HCT116 (cell line): ENCODE measurements at regions not wholly inside any gene's neighbourhood (a gene's known extent, or its start where the extent isn't known, plus 50 kb on each side); places are given as distances from the start of the nearest gene placed in this dataset.

Experiments
- ATAC-seq: fragments of 200-7000 bp; cut with Tn5 transposase; 2 replicates; pipeline ENCODE4 v1.9.1; 2020; ENCODE audit warnings: mild to moderate bottlenecking, moderate library complexity
- BruUV-seq: library from RNA; stranded (reverse); fragments of 400-500 nt; replicated peaks from 2 replicates; lab custom pipeline; 2021; lab: Mats Ljungman, UMichigan
- CTCF ChIA-PET: fragments of 300-600 bp; sonication (Branson Sonifier 250); formaldehyde crosslinking; loops from one replicate; lab custom pipeline; 2021; ENCODE audit warnings: antibody characterized with exemption; lab: Charles Lee
- POLR2A ChIA-PET: fragments of 300-600, 350-600 bp; sonication (Branson Sonifier 250); formaldehyde crosslinking; loops from one replicate; lab custom pipeline; 2021; ENCODE audit warnings: antibody characterized with exemption; lab: Charles Lee
- RAD21 ChIA-PET, 2 experiments: fragments of 300-600 bp; sonication (Branson Sonifier 250); formaldehyde crosslinking; loops; one replicate each; lab custom pipeline; 2023; ENCODE audit warnings: low total read pairs in 2 of 2; ENCODE audit not compliant: uncharacterized antibody in 2 of 2, unreplicated experiment in 2 of 2, low non-redundant PET in 1 of 2; lab: Charles Lee
- DNase-seq: peaks from one replicate; pipeline ENCODE4 v3.0.0-alpha.2; 2010; ENCODE audit warnings: low read depth, low spot score
- H2AFZ ChIP-seq: fragments of 200-600 bp; shearing (Covaris generic), sonication (generic); 2 replicates; pipeline ENCODE4 v1.6.1; 2017; ENCODE audit warnings: low read depth, mixed run types, mixed read lengths, antibody characterized with exemption, low read length; ENCODE audit not compliant: poor library complexity, severe bottlenecking
- H3K27ac ChIP-seq: 2 replicates; pipeline ENCODE4 v1.5.1; 2012; ENCODE audit warnings: low read depth, low read length
- H3K27me3 ChIP-seq: fragments of 200-600 bp; sonication (generic); 2 replicates; pipeline ENCODE4 v1.6.1; 2016; ENCODE audit warnings: mixed run types, low read length, mixed read lengths; ENCODE audit not compliant: insufficient read depth
- H3K36me3 ChIP-seq, 2 experiments: fragments of 200-500 bp in 1 of 2; fragments of 200-600 bp in 1 of 2; sonication (Bioruptor generic) in 1 of 2; sonication (generic) in 1 of 2; 2 replicates each; pipeline versions ENCODE4 v1.5.1 to v1.6.1; 2014 to 2016; ENCODE audit warnings: low read length in 2 of 2, inconsistent platforms in 1 of 2, mixed read lengths in 1 of 2, mixed run types in 1 of 2; ENCODE audit not compliant: insufficient read depth in 2 of 2, control insufficient read depth in 1 of 2
- H3K4me1 ChIP-seq, 2 experiments: fragments of 200-600 bp in 1 of 2; sonication (generic) in 1 of 2; 2 replicates each; pipeline versions ENCODE4 v1.5.1 to v1.6.1; 2012 to 2017; ENCODE audit warnings: low read length in 2 of 2, inconsistent platforms in 1 of 2, mild to moderate bottlenecking in 1 of 2, mixed read lengths in 1 of 2, mixed run types in 1 of 2, moderate library complexity in 1 of 2; ENCODE audit not compliant: insufficient read depth in 2 of 2, control insufficient read depth in 1 of 2
- H3K4me2 ChIP-seq: fragments of 200-600 bp; sonication (generic); 2 replicates; pipeline ENCODE4 v1.6.1; 2017; ENCODE audit warnings: mixed run types, low read length, mixed read lengths
- H3K4me3 ChIP-seq, 2 experiments: fragments of 200-600 bp in 1 of 2; sonication (generic) in 1 of 2; replicated peaks in 1 of 2; 2 replicates each; pipeline ENCODE4 v1.5.1; 2011 to 2016; ENCODE audit warnings: low read length in 2 of 2, control low read depth in 1 of 2, low read depth in 1 of 2, mild to moderate bottlenecking in 1 of 2, mixed read lengths in 1 of 2, mixed run types in 1 of 2
- H3K79me2 ChIP-seq: fragments of 200-600 bp; sonication (generic); 2 replicates; pipeline ENCODE4 v1.6.1; 2017; ENCODE audit warnings: mild to moderate bottlenecking, mixed run types, low read length, moderate library complexity, mixed read lengths; ENCODE audit not compliant: insufficient read depth
- H3K9ac ChIP-seq: fragments of 200-600 bp; sonication (generic); 2 replicates; pipeline ENCODE4 v1.6.1; 2016; ENCODE audit warnings: low read length, mixed read lengths
- H3K9me2 ChIP-seq: fragments of 200-600 bp; sonication (generic), shearing (Covaris generic); 2 replicates; pipeline ENCODE4 v1.6.1; 2017; ENCODE audit warnings: mixed run types, mild to moderate bottlenecking, moderate library complexity; ENCODE audit not compliant: insufficient read depth
- H3K9me3 ChIP-seq, 2 experiments: fragments of 200-500 bp in 1 of 2; fragments of 200-600 bp in 1 of 2; sonication (Bioruptor generic) in 1 of 2; sonication (generic) in 1 of 2; 2 replicates each; pipeline ENCODE4 v1.6.1; 2014 to 2017; ENCODE audit warnings: low read length in 2 of 2, mixed read lengths in 2 of 2, inconsistent platforms in 1 of 2, low read depth in 1 of 2, mild to moderate bottlenecking in 1 of 2, mixed run types in 1 of 2, moderate library complexity in 1 of 2; ENCODE audit not compliant: control insufficient read depth in 1 of 2, insufficient read depth in 1 of 2
- H4K20me1 ChIP-seq: fragments of 200-600 bp; sonication (generic), shearing (Covaris generic); 2 replicates; pipeline ENCODE4 v1.6.1; 2017; ENCODE audit warnings: mixed run types, mild to moderate bottlenecking, moderate library complexity; ENCODE audit not compliant: insufficient read depth
- ATF3 ChIP-seq: IDR thresholded peaks from 2 replicates; pipeline ENCODE4 v1.6.1; 2012
- CBX3 ChIP-seq: IDR thresholded peaks from 2 replicates; pipeline ENCODE4 v1.6.1; 2012; ENCODE audit warnings: low read depth
- CEBPB ChIP-seq: IDR thresholded peaks from 2 replicates; pipeline ENCODE4 v1.6.1; 2012; ENCODE audit warnings: low read depth
- CTCF ChIP-seq, 3 experiments: fragments of 200-600 bp in 1 of 3; sonication (generic) in 1 of 3; IDR thresholded peaks in 2 of 3; conservative IDR thresholded peaks in 1 of 3; 2 replicates each; pipeline ENCODE4 v1.5.1; 2012 to 2017; ENCODE audit warnings: low read depth in 2 of 3, low read length in 2 of 3, antibody characterized with exemption in 1 of 3, borderline replicate concordance in 1 of 3, control low read depth in 1 of 3, mild to moderate bottlenecking in 1 of 3, mixed read lengths in 1 of 3, mixed run types in 1 of 3, moderate library complexity in 1 of 3; ENCODE audit not compliant: insufficient read depth in 1 of 3
- ELF1 ChIP-seq: IDR thresholded peaks from 2 replicates; pipeline ENCODE4 v1.6.1; 2012; ENCODE audit warnings: low read depth, borderline replicate concordance
- EZH2 ChIP-seq: fragments of 200-600 bp; sonication (generic); IDR thresholded peaks from 2 replicates; pipeline ENCODE4 v1.6.1; 2017; ENCODE audit warnings: antibody characterized with exemption, mixed run types
- EZH2phosphoT487 ChIP-seq: fragments of 200-600 bp; IDR thresholded peaks from 2 replicates; pipeline ENCODE4 v1.6.1; 2018; ENCODE audit warnings: antibody characterized with exemption, borderline replicate concordance
- FOSL1 ChIP-seq: IDR thresholded peaks from 2 replicates; pipeline ENCODE4 v1.6.1; 2012; ENCODE audit warnings: low read depth
- JUND ChIP-seq: IDR thresholded peaks from 2 replicates; pipeline ENCODE4 v1.6.1; 2012
- POLR2A ChIP-seq: IDR thresholded peaks from 2 replicates; pipeline ENCODE4 v1.7.0; 2011; ENCODE audit warnings: borderline replicate concordance; ENCODE audit not compliant: insufficient read depth, insufficient read length; ENCODE audit errors: extremely low read depth
- POLR2AphosphoS5 ChIP-seq: IDR thresholded peaks from 2 replicates; pipeline ENCODE4 v1.6.1; 2011; ENCODE audit warnings: mild to moderate bottlenecking, low read depth, low read length, moderate library complexity
- REST ChIP-seq: IDR thresholded peaks from 2 replicates; pipeline ENCODE4 v1.6.1; 2012; ENCODE audit warnings: low read depth
- SP1 ChIP-seq: IDR thresholded peaks from 2 replicates; pipeline ENCODE4 v1.6.1; 2012; ENCODE audit warnings: low read depth
- ZFX ChIP-seq: fragments of 450-650 bp; IDR thresholded peaks from 2 replicates; pipeline ENCODE4 v1.6.1; 2017
- ZNF274 ChIP-seq: fragments of 200-500 bp; sonication (Bioruptor generic); IDR thresholded peaks from 2 replicates; pipeline ENCODE4 v1.6.1; 2014; ENCODE audit warnings: mild to moderate bottlenecking, low read depth, low read length, inconsistent platforms
- intact Hi-C: fragments of 100-400 bp; cut with micrococcal nuclease; formaldehyde crosslinking; loops from 2 replicates; pipeline ENCODE4 v1.10.0; 2022

- no peak for DNase-seq
- Histone ChIP-seq H2AFZ (no peak overlapping the region), H3K27me3 (no peaks in the 10 kb centered on the region), H3K79me2 (no peaks in the 10 kb centered on the region), H3K4me3 (no peak overlapping the region)
- ATAC-seq, result no peak
- RAD21 ChIA-PET, result no interaction called here
- CTCF ChIA-PET, result no interaction called here
- no peak for TF ChIP-seq POLR2A
- no peak for TF ChIP-seq ATF3
- no peak for TF ChIP-seq ZFX
- TF ChIP-seq CEBPB, result no peak
- TF ChIP-seq JUND, result no peak
- no peak for TF ChIP-seq CBX3
- TF ChIP-seq POLR2AphosphoS5, result no peak
- no peak for TF ChIP-seq EZH2phosphoT487
- no peak for TF ChIP-seq EZH2
- TF ChIP-seq ZNF274, result no peak
- TF ChIP-seq ELF1, result no peak
- no peak for TF ChIP-seq FOSL1
- no peak for TF ChIP-seq REST
- no peak for TF ChIP-seq CTCF (IDR thresholded peaks at IDR 0.05 in 2 of 3, conservative IDR thresholded peaks at IDR 0.05 in 1 of 3; ENCODE audit: borderline replicate concordance in 1 of 3, insufficient read depth in 1 of 3, low read depth in 2 of 3, low read length in 2 of 3)
- no peak for TF ChIP-seq SP1
- TF ChIP-seq, all 23 proteins: peak for 0
- intact Hi-C loops, result no loop called here
- POLR2A ChIA-PET, result no interaction called here
- no peak overlapping the region for H3K27ac ChIP-seq
- H3K9me3 ChIP-seq, result peaks cover 13 to 29% of the 10 kb centered on the region in 2 experiments; a peak in 2 of 4 replicates
- no peaks in the 10 kb centered on the region for H3K9me2 ChIP-seq
- no TSS peak for BruUV-seq
- H3K4me2 ChIP-seq, result no peak overlapping the region
- no peaks in the 10 kb centered on the region for H4K20me1 ChIP-seq
- no peaks in the 10 kb centered on the region for H3K4me1 ChIP-seq
- no peak overlapping the region for H3K9ac ChIP-seq
- H3K36me3 ChIP-seq, result no peaks in the 10 kb centered on the region
Observed at GRCh38 chr9:118577121-118577520, 792.1 kb downstream of the BRINP1 start.
